T47D (cell line): ENCODE measurements at regions not wholly inside any gene's neighbourhood (a gene's known extent, or its start where the extent isn't known, plus 50 kb on each side); places are given as distances from the start of the nearest gene placed in this dataset.
"Not testable (repeated sequence)": the region's sequence is repeated elsewhere in the genome, so short reads cannot be mapped to it uniquely, and the experiment has no call there.

Experiments used
- DNase-seq, 2 experiments: peaks; one replicate each; pipeline versions ENCODE4 v3.0.0 to v3.0.0-alpha.2; 2011 to 2012; ENCODE audit warnings: low read depth in 1 of 2, low spot score in 1 of 2
- JUND ChIP-seq: IDR thresholded peaks from 2 replicates; pipeline ENCODE4 v1.6.1; 2012; ENCODE audit warnings: low read depth
- in situ Hi-C: cut with HindIII; loops from 2 replicates; pipeline ENCODE4 v1.10.0; 2016; ENCODE audit warnings: low sequenced_read_pairs, low pct_unique_long_range_greater_than_20kb

DNA sequence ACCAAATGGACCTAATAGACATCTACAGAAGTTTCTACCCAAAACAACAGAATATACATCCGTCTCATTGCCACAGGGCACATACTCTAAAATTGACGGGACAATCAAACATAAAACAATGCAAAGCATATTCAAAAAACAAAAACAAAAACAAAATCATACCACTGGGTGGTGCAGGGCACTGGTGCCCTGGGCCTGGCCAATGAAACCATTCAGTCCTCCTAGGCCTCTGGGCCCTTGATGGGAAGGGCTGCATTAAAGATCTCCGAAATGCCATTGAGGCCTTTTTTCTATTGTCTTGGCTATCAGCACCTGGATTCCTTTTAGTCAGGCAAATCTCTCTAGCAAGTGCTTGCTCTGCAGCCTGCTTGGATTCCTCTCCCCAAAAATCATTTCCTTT lies 213.9 kb upstream of the ZCCHC13 start:
- no peak for DNase-seq
- TF ChIP-seq JUND, result no peak
- in situ Hi-C loops, result no loop called here

- TF ChIP-seq JUND, result no peak
- DNase-seq, result no peak
- in situ Hi-C loops, result no loop called here
These were observed 218.2 kb upstream of the ZCCHC13 start for GRCh38 chrX:74085642-74086236.

GRCh38 chrX:74080165-74080564 lies 223.8 kb upstream of the ZCCHC13 start:
- TF ChIP-seq JUND, result no peak
- in situ Hi-C loops, result no loop called here
- DNase-seq, result no peak

DNA sequence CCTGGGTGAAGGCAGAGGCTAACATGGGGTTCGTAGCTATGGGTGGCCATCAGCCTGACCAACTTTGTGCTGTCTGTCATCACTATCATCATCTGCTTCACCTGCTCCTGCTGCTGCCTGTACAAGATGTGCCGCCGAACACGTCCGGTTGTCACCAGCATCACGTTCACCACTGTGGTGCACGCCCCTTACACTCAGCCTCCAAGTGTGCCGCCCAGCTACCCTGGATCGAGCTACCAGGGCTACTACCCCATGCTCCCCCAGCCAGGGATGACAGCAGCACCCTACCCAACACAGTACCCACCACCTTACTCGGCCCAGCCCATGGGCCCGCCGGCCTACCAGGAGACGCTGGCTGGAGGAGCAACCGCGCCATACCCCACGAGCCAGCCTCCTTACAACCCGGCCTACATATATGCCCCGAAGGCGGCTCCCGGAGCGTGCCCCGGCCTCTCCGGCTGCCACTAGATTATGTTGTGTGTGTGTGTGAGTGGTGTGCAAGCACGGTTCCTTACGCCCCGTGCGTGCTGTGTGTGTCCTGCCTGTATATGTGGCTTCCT lies 213.4 kb upstream of the XIST start:
- TF ChIP-seq JUND, result no peak
- in situ Hi-C loops, result no loop called here
- no peak for DNase-seq

DNA sequence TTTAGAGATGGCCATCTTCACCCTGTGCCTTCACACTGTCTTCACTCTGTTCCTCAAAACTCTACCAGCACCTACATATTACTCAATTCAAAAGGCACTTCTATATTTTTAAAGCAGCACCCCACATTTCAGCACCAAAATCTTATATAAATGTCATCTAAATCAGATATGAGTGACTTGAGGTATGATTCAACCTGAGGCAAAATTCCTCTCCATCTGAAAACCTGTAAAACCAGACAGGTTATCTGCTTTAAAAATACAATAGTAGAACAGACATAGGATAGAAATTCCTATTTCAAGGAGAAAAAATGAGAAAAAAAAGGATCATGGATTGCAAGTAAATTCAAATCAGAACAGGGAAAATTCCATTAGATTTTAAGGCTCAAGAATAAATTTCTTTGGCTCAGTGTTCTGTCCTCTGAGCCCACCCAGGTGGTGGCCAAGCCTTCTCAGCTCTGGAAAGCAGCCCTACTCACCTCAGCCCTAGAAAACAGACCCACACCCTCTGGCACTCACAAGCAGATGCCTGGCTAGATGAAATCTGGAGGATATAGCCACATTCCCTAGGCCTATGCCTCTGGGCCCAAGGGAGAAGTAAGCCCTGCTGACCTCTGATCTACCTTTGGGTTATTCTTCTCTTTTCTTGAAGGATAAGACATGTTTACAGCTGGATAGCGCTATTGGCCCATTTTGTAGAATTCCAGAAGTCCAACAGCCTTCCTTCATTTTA lies 211.1 kb upstream of the XIST start:
- 0 out of 2 replicates have a peak, but pooled peaks have one; percentile 16 for TF ChIP-seq JUND
- in situ Hi-C loops, result no loop called here
- peak; percentile 1 to 57 for DNase-seq

DNA sequence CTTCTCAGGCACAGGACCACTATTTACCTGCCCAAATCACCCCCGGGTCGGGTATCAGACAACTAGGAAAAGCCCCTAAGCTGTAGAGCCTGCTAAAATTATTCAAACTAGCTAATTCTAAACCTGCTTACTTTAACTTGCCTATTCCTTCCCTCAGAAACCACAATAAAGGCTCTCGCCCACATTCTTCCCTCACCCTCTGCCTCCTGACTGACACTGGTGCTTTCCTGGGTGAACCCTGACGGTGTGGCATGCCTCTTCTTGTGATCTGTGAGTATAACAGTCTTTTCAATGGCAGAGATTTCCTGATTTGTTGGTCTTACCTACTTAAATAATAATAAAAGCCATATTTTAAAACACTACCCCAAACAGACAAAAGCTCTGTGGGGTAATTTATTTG lies 209.4 kb upstream of the XIST start:
- TF ChIP-seq JUND, result no peak
- DNase-seq, result no peak
- in situ Hi-C loops, result no loop called here

DNA sequence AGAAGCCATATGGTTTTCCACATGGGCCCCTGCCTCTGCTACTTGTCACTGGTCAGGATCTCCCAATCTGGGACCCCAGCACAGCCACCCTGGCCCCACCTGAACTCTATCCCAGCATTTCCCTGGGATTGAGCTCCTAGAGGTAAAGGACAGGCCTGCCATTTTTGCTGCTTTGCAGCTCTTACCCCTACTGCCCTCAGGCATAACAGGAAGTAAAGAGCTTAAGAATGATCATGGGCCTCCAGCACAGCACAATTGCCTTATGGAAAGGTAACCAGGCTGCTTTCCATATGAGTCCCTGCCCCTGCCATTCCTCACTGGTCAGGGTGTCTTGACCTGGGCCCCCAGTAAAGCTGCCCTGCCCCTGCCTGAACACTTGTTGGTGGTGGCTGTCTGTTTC lies 196.6 kb upstream of the XIST start:
- DNase-seq, result no peak
- no peak for TF ChIP-seq JUND
- in situ Hi-C loops, result no loop called here

DNA sequence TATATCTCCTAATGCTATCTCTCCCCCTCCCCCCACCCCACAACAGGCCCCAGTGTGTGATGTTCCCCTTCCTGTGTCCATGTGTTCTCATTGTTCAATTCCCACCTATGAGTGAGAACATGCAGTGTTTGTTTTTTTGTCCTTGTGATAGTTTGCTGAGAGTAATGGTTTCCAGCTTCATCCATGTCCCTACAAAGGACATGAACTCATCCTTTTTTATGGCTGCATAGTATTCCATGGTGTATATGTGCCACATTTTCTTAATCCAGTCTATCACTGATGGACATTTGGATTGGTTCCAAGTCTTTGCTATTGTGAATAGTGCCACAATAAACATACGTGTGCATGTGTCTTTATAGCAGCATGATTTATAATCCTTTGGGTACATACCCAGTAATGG lies 181.6 kb upstream of the XIST start:
- DNase-seq, in situ Hi-C loops: not testable (repeated sequence)

DNA sequence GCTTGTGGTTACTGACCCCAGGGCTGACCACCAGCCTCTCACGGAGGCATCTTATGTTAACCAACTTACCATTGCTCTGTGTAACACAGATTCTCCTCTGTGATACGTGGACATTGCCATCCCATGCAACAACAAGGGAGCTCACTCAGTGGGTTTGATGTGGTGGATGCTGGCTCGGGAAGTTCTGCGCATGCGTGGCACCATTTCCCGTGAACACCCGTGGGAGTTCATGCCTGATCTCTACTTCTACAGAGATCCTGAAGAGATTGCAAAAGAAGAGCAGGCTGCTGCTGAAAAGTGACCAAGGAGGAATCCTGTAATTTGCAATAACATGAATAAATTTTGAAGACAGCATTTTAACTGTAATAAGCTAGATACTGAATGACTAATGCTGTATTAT lies 179.0 kb upstream of the XIST start:
- DNase-seq, in situ Hi-C loops: not testable (repeated sequence)

DNA sequence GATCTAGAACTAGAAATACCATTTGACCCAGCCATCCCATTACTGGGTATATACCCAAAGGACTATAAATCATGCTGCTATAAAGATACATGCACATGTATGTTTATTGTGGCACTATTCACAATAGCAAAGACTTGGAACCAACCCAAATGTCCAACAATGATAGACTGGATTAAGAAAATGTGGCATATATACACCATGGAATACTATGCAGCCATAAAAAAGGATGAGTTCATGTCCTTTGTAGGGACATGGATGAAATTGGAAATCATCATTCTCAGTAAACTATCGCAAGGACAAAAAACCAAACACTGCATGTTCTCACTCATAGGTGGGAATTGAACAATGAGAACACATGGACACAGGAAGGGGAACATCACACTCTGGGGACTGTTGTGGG lies 178.3 kb upstream of the XIST start:
- DNase-seq, in situ Hi-C loops: not testable (repeated sequence)

GRCh38 chrX:74025145-74025544 lies 172.6 kb upstream of the XIST start:
- DNase-seq, in situ Hi-C loops: not testable (repeated sequence)

DNA sequence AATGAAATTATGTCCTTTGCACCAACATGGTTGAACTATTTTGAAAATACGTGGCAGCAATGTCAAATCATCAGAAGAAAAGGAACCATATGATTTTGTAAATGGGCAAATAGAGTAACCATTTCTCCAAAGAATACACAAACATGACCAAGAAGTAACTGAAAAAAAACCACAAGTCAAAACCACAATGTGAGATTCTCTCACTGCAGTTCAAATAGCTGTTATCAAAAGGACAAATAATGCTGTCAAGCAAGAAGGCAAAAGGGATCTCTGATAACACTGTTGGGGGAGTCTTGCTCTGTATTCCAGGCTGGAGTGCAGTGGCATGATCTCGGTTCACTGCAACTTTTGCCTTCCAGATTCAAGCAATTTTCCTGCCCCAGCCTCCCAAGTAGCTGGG lies 170.7 kb upstream of the XIST start:
- no peak for DNase-seq
- no peak for TF ChIP-seq JUND
- in situ Hi-C loops, result no loop called here

- TF ChIP-seq JUND, result no peak
- in situ Hi-C loops, result no loop called here
- DNase-seq, result no peak
These were observed 165.7 kb upstream of the XIST start for GRCh38 chrX:74018253-74018652.
